ENCODE measurements at regions not wholly inside any gene's neighbourhood (a gene's known extent, or its start where the extent isn't known, plus 50 kb on each side); places are given as distances from the start of the nearest gene placed in this dataset.
A peak's percentile ranks its signal among the peaks of the same experiment; 100 is the strongest.

DNA sequence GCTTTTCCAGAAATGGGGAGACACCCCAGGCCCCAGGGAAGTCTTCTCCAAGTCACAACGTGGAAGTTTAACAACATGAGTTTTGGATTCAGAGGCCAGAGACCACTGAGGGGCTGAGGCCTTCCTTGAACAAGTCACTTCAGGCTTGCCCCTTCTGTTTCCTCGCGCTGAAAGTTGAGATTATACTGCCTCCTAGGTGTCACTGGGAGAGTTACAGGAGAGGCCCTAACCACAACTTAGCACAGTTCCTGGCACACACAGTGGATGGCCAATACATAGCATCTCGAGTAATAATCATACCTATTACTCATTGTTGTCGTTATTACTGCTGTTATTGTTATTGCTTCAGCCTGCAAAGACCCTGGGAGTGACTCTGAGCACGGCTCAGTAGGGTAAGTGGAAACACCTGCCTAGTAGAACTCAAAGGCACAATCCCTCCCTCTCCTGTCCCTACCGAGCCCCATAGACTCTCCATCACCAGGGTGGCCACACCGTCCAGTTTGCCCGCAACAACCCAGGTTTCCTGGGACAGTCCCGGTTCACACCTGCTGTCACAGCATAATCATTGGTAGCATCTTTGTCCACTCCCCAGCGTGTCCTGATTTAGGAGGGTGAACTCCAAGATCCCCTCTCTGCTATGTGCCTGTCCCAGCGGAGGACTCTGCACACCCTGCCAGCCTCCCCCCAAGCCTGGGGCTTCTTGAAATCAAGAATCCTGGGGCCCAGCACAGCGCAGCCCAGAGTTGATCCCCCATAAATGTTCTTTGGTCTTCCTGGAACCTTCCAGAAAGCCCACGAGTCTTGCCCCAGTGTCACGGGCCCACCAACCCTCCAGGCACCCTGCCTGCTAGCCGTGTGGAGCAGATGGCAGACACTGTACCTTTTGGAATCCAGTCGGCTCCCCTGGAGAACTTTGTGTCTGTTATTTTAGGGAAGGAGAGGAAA lies 85.0 kb downstream of the SYNE3 start:
- ChIA-PET CTCF (interaction anchor here (0.6 to 2.3 kb wide), 25 partner anchors 10 to 741 kb away, joined by 3 to 26 read pairs (median 3); no protein-coding TSS in a partner anchor), POLR2A (interaction anchor here (0.5 kb wide), 1 partner anchor 93 kb away, joined by 3 read pairs; no protein-coding TSS in a partner anchor)
- Histone ChIP-seq H3K4me3 (ENCODE audit: low read depth, low read length) (no peak overlapping the region), H3K27ac (ENCODE audit: extremely low read depth, low read depth, low read length) (no peak overlapping the region), H3K4me1 (ENCODE audit: control insufficient read depth, insufficient read depth, low read length) (no peaks in the 10 kb centered on the region), H3K36me3 (ENCODE audit: control insufficient read depth in 2 of 2, insufficient read depth in 1 of 2, low read length in 2 of 2) (peaks cover 0 to 5% of the 10 kb centered on the region in 2 experiments; a peak in 1 of 3 replicates), H3K9me3 (ENCODE audit: control insufficient read depth, insufficient read depth, low read depth, low read length) (no peaks in the 10 kb centered on the region)
- no peak for TF ChIP-seq ZNF510 (tag by site-specific recombination; IDR thresholded peaks at IDR 0.05; ENCODE audit: insufficient replicate concordance)
- TF ChIP-seq, protein P1, sequence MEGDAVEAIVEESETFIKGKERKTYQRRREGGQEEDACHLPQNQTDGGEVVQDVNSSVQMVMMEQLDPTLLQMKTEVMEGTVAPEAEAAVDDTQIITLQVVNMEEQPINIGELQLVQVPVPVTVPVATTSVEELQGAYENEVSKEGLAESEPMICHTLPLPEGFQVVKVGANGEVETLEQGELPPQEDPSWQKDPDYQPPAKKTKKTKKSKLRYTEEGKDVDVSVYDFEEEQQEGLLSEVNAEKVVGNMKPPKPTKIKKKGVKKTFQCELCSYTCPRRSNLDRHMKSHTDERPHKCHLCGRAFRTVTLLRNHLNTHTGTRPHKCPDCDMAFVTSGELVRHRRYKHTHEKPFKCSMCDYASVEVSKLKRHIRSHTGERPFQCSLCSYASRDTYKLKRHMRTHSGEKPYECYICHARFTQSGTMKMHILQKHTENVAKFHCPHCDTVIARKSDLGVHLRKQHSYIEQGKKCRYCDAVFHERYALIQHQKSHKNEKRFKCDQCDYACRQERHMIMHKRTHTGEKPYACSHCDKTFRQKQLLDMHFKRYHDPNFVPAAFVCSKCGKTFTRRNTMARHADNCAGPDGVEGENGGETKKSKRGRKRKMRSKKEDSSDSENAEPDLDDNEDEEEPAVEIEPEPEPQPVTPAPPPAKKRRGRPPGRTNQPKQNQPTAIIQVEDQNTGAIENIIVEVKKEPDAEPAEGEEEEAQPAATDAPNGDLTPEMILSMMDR (tag by site-specific recombination; IDR thresholded peaks at IDR 0.05), result peak; percentile 35; the same call in 1 of the 2 replicates
- TF ChIP-seq ZNF561 (tag by site-specific recombination; IDR thresholded peaks at IDR 0.05; ENCODE audit: borderline replicate concordance), result 0 out of 2 replicates have a peak, but pooled peaks have one; percentile 24
- peak; percentile 38 for TF ChIP-seq ZNF654 (tag by site-specific recombination; IDR thresholded peaks at IDR 0.05; ENCODE audit: low read depth)

DNA sequence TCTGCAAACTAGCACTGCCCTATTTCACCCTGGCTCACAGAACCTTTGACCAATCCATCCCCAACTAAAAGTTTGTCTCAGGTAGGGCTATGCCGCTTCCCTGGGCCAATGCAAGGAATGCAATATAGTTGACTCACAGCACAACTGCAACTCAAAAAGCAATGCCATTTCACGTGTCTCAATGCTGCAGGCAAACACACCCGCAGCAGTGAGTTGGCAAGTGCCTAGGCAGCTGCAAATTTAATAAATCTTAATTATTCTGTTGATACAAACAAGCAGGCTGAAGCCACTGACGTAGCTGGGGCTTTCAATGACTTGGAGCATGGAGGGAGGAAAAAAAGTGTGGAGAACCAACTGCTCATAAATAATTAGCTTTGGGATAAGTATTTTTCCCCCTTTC lies 87.9 kb downstream of the SYNE3 start:
- Histone ChIP-seq H3K36me3 (ENCODE audit: control insufficient read depth in 2 of 2, insufficient read depth in 1 of 2, low read length in 2 of 2) (no peaks in the 10 kb centered on the region), H3K9me3 (ENCODE audit: control insufficient read depth, insufficient read depth, low read depth, low read length) (no peaks in the 10 kb centered on the region), H3K4me1 (ENCODE audit: control insufficient read depth, insufficient read depth, low read length) (no peaks in the 10 kb centered on the region), H3K4me3 (ENCODE audit: low read depth, low read length) (no peak overlapping the region), H3K27ac (ENCODE audit: extremely low read depth, low read depth, low read length) (no peak overlapping the region)
- ChIA-PET CTCF (interaction anchor here (0.6 to 1.0 kb wide), 6 partner anchors 12 to 741 kb away, joined by 3 to 4 read pairs (median 4); no protein-coding TSS in a partner anchor), POLR2A (no interaction called here)
- TF ChIP-seq, protein P2, sequence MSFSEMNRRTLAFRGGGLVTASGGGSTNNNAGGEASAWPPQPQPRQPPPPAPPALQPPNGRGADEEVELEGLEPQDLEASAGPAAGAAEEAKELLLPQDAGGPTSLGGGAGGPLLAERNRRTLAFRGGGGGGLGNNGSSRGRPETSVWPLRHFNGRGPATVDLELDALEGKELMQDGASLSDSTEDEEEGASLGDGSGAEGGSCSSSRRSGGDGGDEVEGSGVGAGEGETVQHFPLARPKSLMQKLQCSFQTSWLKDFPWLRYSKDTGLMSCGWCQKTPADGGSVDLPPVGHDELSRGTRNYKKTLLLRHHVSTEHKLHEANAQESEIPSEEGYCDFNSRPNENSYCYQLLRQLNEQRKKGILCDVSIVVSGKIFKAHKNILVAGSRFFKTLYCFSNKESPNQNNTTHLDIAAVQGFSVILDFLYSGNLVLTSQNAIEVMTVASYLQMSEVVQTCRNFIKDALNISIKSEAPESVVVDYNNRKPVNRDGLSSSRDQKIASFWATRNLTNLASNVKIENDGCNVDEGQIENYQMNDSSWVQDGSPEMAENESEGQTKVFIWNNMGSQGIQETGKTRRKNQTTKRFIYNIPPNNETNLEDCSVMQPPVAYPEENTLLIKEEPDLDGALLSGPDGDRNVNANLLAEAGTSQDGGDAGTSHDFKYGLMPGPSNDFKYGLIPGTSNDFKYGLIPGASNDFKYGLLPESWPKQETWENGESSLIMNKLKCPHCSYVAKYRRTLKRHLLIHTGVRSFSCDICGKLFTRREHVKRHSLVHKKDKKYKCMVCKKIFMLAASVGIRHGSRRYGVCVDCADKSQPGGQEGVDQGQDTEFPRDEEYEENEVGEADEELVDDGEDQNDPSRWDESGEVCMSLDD (tag by site-specific recombination; IDR thresholded peaks at IDR 0.05), result no peak
- TF ChIP-seq, protein P3, sequence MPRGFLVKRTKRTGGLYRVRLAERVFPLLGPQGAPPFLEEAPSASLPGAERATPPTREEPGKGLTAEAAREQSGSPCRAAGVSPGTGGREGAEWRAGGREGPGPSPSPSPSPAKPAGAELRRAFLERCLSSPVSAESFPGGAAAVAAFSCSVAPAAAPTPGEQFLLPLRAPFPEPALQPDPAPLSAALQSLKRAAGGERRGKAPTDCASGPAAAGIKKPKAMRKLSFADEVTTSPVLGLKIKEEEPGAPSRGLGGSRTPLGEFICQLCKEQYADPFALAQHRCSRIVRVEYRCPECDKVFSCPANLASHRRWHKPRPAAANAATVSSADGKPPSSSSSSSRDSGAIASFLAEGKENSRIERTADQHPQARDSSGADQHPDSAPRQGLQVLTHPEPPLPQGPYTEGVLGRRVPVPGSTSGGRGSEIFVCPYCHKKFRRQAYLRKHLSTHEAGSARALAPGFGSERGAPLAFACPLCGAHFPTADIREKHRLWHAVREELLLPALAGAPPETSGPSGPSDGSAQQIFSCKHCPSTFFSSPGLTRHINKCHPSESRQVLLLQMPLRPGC (tag by site-specific recombination; IDR thresholded peaks at IDR 0.05), result no peak
- TF ChIP-seq, protein P4, sequence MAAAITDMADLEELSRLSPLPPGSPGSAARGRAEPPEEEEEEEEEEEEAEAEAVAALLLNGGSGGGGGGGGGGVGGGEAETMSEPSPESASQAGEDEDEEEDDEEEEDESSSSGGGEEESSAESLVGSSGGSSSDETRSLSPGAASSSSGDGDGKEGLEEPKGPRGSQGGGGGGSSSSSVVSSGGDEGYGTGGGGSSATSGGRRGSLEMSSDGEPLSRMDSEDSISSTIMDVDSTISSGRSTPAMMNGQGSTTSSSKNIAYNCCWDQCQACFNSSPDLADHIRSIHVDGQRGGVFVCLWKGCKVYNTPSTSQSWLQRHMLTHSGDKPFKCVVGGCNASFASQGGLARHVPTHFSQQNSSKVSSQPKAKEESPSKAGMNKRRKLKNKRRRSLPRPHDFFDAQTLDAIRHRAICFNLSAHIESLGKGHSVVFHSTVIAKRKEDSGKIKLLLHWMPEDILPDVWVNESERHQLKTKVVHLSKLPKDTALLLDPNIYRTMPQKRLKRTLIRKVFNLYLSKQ (tag by site-specific recombination; IDR thresholded peaks at IDR 0.05; ENCODE audit: borderline replicate concordance), result no peak
- no peak for TF ChIP-seq KLF8 (tag by site-specific recombination; IDR thresholded peaks at IDR 0.05)

DNA sequence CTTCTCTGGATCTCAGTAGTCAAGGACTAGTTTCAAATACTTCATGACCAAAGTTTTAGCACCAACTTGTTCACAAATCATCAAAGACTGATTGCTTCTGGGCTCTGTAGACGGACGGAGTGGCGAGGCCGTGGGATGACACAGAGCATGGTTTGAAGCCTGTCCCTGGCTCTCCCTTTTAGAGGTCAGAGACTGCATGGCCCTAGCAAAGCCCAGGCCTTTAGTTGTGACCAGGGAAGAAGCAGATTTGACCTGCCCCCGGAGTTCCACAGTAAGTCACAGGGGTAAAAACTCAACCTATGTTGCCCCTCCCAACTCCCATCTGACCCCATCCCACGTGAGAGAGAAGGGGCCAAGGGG lies 90.4 kb downstream of the SYNE3 start:
- H3K36me3 ChIP-seq (ENCODE audit: control insufficient read depth in 2 of 2, insufficient read depth in 1 of 2, low read length in 2 of 2), result no peaks in the 10 kb centered on the region
- CTCF ChIA-PET, result interaction anchor here (0.7 to 1.8 kb wide), 6 partner anchors 11 to 512 kb away, joined by 3 to 11 read pairs (median 4); no protein-coding TSS in a partner anchor
- H3K4me1 ChIP-seq (ENCODE audit: control insufficient read depth, insufficient read depth, low read length), result no peaks in the 10 kb centered on the region
- POLR2A ChIA-PET, result no interaction called here
- H3K9me3 ChIP-seq (ENCODE audit: control insufficient read depth, insufficient read depth, low read depth, low read length), result no peaks in the 10 kb centered on the region
- H3K27ac ChIP-seq (ENCODE audit: extremely low read depth, low read depth, low read length), result no peak overlapping the region
- H3K4me3 ChIP-seq (ENCODE audit: low read depth, low read length), result no peak overlapping the region
- TF ChIP-seq ZNF555 (tag by site-specific recombination; conservative IDR thresholded peaks at IDR 0.05), result no peak
- no peak for TF ChIP-seq IKZF3 (tag by site-specific recombination; IDR thresholded peaks at IDR 0.05)
- no peak for TF ChIP-seq ZNF302 (tag by site-specific recombination; IDR thresholded peaks at IDR 0.05; ENCODE audit: low read depth)
- TF ChIP-seq KLF1 (tag by site-specific recombination; IDR thresholded peaks at IDR 0.05), result no peak
- TF ChIP-seq ZNF324 (tag by site-specific recombination; IDR thresholded peaks at IDR 0.05), result no peak
- TF ChIP-seq ZNF121 (tag by site-specific recombination; IDR thresholded peaks at IDR 0.05), result no peak
- TF ChIP-seq ZFP37 (tag by site-specific recombination; IDR thresholded peaks at IDR 0.05), result no peak
- TF ChIP-seq ZNF777 (tag by site-specific recombination; IDR thresholded peaks at IDR 0.05; ENCODE audit: borderline replicate concordance), result no peak
- TF ChIP-seq ZNF521 (tag by site-specific recombination; IDR thresholded peaks at IDR 0.05), result no peak
- TF ChIP-seq ZNF549 (tag by site-specific recombination; IDR thresholded peaks at IDR 0.05), result no peak
- no peak for TF ChIP-seq ZNF169 (tag by site-specific recombination; IDR thresholded peaks at IDR 0.05)
- no peak for TF ChIP-seq ZNF24 (tag by site-specific recombination; IDR thresholded peaks at IDR 0.05)
- no peak for TF ChIP-seq ZNF76 (tag by site-specific recombination; IDR thresholded peaks at IDR 0.05; ENCODE audit: borderline replicate concordance, low read depth)
- no peak for TF ChIP-seq ZNF248 (tag by site-specific recombination; IDR thresholded peaks at IDR 0.05)
- no peak for TF ChIP-seq KLF8 (tag by site-specific recombination; IDR thresholded peaks at IDR 0.05)

Measured in HEK293 (cell line).